RWPE2 (cell line): ENCODE measurements at regions not wholly inside any gene's neighbourhood (a gene's known extent, or its start where the extent isn't known, plus 50 kb on each side); places are given as distances from the start of the nearest gene placed in this dataset.
"Not testable (repeated sequence)": the region's sequence is repeated elsewhere in the genome, so short reads cannot be mapped to it uniquely, and the experiment has no call there.

Source experiments
- ATAC-seq: fragments of 200-7000 bp; cut with Tn5 transposase; 3 replicates; pipeline ENCODE4 v1.9.1; 2021; ENCODE audit warnings: low read depth
- DNase-seq: peaks from one replicate; pipeline ENCODE4 v3.0.0-alpha.2; 2020; ENCODE audit warnings: low spot score
- H3K27ac ChIP-seq: fragments of 450-650 bp; 2 replicates; pipeline ENCODE4 v1.5.1; 2017; ENCODE audit warnings: mild to moderate bottlenecking; ENCODE audit not compliant: poor library complexity, severe bottlenecking
- H3K27me3 ChIP-seq: fragments of 250-450 bp; sonication (Bioruptor Pico); 2 replicates; pipeline ENCODE4 v1.5.1; 2021; ENCODE audit warnings: mild to moderate bottlenecking, moderate library complexity; ENCODE audit not compliant: insufficient read depth, poor library complexity, severe bottlenecking
- H3K36me3 ChIP-seq: fragments of 250-450 bp; sonication (Bioruptor Pico); 2 replicates; pipeline ENCODE4 v1.5.1; 2020; ENCODE audit warnings: low read depth, mild to moderate bottlenecking, moderate library complexity
- H3K4me1 ChIP-seq: fragments of 250-450 bp; sonication (Bioruptor Pico); 2 replicates; pipeline ENCODE4 v1.5.1; 2021; ENCODE audit warnings: mild to moderate bottlenecking, moderate library complexity; ENCODE audit not compliant: insufficient read depth, poor library complexity, severe bottlenecking
- H3K4me3 ChIP-seq: fragments of 250-450 bp; sonication (Bioruptor Pico); 2 replicates; pipeline ENCODE4 v1.5.1; 2021; ENCODE audit warnings: mild to moderate bottlenecking, moderate library complexity; ENCODE audit not compliant: severe bottlenecking
- H3K9me3 ChIP-seq: fragments of 250-450 bp; sonication (Bioruptor Pico); 2 replicates; pipeline ENCODE4 v1.5.1; 2021; ENCODE audit warnings: mild to moderate bottlenecking, moderate library complexity; ENCODE audit not compliant: severe bottlenecking
- TF ChIP-seq, protein P1 (sequence below): fragments of 450-650 bp; IDR thresholded peaks from one replicate; pipeline ENCODE4 v1.5.1; 2017; ENCODE audit warnings: mild to moderate bottlenecking, moderate library complexity; ENCODE audit not compliant: poor library complexity, severe bottlenecking

DNA sequence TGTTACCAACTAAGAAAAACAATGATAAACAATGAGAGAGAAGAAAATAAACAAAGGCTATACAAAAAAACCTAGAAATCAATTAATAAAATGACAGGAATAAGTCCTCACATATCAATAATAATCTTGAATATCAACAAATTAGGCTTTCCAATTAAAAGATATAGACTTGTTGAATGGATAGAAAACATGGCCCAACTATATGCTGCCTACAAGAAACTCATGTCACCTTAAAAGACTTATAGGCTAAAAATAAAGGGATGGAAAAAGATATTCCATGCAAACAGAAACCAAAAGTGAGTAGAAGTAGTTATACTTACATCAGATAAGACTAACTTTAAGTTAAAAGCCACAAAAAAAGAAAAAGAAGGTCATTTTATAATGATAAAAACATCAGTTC is 183.9 kb downstream of the MYRFL start:
- Histone ChIP-seq H3K4me1 (peaks cover 8% of the 10 kb centered on the region), H3K27me3 (no peaks in the 10 kb centered on the region), H3K9me3 (peaks cover 16% of the 10 kb centered on the region), H3K4me3 (no peak overlapping the region), H3K27ac (no peak overlapping the region), H3K36me3 (no peaks in the 10 kb centered on the region)
- DNase-seq (no peak), ATAC-seq (no peak)
- TF ChIP-seq, protein P1, sequence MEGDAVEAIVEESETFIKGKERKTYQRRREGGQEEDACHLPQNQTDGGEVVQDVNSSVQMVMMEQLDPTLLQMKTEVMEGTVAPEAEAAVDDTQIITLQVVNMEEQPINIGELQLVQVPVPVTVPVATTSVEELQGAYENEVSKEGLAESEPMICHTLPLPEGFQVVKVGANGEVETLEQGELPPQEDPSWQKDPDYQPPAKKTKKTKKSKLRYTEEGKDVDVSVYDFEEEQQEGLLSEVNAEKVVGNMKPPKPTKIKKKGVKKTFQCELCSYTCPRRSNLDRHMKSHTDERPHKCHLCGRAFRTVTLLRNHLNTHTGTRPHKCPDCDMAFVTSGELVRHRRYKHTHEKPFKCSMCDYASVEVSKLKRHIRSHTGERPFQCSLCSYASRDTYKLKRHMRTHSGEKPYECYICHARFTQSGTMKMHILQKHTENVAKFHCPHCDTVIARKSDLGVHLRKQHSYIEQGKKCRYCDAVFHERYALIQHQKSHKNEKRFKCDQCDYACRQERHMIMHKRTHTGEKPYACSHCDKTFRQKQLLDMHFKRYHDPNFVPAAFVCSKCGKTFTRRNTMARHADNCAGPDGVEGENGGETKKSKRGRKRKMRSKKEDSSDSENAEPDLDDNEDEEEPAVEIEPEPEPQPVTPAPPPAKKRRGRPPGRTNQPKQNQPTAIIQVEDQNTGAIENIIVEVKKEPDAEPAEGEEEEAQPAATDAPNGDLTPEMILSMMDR = no peak

DNA sequence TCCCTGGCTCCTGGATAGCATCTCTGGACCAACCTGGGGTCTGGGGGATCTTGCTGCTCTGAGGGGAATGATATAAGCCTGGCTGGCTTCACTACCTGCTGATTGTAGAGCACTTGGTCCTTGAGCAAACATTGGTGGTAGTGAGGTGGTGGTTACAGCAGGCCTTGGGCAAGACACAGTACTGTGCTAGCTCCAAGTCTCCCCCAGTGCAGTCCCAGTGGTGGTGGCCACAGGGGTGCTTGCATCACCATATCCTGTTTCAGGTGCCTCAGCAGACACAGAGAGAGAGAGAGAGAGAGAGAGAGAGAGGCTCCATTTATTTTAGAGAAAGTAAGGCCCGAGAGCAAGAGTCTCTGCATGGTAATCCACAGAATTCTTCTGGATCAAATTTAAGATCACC is 186.3 kb downstream of the MYRFL start:
- no peaks in the 10 kb centered on the region for H3K27me3 ChIP-seq
- ATAC-seq (no peak), DNase-seq (no peak)
- peaks cover 16% of the 10 kb centered on the region for H3K9me3 ChIP-seq
- no peak overlapping the region for H3K27ac ChIP-seq
- no peaks in the 10 kb centered on the region for H3K36me3 ChIP-seq
- TF ChIP-seq, protein P1 = no peak
- H3K4me3 ChIP-seq = no peak overlapping the region
- peaks cover 8% of the 10 kb centered on the region for H3K4me1 ChIP-seq

DNA sequence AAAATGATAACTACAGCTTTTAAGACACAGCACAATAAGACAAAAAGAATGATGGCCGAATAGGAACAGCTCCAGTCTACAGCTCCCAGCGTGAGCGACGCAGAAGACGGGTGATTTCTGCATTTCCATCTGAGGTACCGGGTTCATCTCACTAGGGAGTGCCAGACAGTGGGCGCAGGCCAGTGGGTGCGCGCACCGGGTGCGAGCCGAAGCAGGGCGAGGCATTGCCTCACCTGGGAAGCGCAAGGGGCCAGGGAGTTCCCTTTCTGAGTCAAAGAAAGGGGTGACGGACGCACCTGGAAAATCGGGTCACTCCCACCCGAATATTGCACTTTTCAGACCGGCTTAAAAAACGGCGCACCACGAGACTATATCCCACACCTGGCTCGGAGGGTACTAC is 188.0 kb downstream of the MYRFL start:
- not testable (repeated sequence) for H3K9me3 ChIP-seq, H3K27me3 ChIP-seq, H3K36me3 ChIP-seq, H3K4me1 ChIP-seq, DNase-seq
- peak overlapping the region; percentile 44 for H3K27ac ChIP-seq
- ATAC-seq = 0 out of 3 replicates have a peak, but pooled peaks have one; percentile 21
- peak overlapping the region; percentile 18 for H3K4me3 ChIP-seq

DNA sequence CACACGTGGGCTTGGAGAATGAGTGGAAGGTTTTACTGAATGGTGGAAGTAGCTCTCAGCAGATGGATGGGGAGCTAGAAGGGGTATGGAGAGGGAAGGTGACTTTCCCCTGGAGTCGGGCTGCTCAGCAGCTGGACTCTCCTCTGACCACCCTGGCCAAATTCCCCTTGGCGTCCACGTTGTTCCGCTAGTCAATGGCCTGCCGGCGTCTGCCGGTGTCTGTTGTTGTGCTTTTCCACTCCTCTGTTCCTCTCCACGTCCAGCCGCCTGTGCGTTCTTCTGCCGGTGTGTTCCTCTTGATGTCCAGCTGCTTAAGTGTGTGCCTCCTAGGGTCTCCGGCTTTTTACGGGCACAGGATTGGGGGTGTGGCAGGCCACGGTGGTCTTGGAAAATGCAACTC is 203.5 kb downstream of the MYRFL start:
- TF ChIP-seq, protein P1 = no peak
- H3K27ac ChIP-seq = no peak overlapping the region
- DNase-seq (no peak), ATAC-seq (no peak)
- H3K4me1 ChIP-seq = no peaks in the 10 kb centered on the region
- H3K27me3 ChIP-seq = no peaks in the 10 kb centered on the region
- H3K9me3 ChIP-seq = no peaks in the 10 kb centered on the region
- no peaks in the 10 kb centered on the region for H3K36me3 ChIP-seq
- H3K4me3 ChIP-seq = no peak overlapping the region

DNA sequence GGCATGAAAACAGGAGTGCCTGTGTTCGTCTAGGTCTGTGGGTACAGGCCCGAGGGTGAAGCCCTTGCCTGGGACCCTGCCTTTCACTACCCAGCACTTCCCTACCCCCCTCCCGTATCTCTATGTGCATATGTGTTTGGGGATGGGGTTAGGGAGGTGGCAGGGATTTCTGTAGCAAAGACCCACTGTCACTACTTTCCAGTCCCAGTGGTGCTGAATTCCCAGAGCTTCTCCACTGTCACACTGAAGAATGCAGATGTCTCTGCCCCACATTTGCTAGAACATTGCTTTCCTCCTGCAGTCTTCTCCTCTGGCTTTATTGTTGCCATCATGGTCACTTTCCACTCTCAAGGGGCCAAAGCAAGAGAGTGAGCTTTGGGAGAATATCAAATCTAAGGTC is 203.9 kb downstream of the MYRFL start:
- H3K27me3 ChIP-seq = no peaks in the 10 kb centered on the region
- no peak for DNase-seq
- no peak for ATAC-seq
- no peak overlapping the region for H3K4me3 ChIP-seq
- TF ChIP-seq, protein P1 = no peak
- no peak overlapping the region for H3K27ac ChIP-seq
- no peaks in the 10 kb centered on the region for H3K9me3 ChIP-seq
- no peaks in the 10 kb centered on the region for H3K36me3 ChIP-seq
- H3K4me1 ChIP-seq = no peaks in the 10 kb centered on the region

DNA sequence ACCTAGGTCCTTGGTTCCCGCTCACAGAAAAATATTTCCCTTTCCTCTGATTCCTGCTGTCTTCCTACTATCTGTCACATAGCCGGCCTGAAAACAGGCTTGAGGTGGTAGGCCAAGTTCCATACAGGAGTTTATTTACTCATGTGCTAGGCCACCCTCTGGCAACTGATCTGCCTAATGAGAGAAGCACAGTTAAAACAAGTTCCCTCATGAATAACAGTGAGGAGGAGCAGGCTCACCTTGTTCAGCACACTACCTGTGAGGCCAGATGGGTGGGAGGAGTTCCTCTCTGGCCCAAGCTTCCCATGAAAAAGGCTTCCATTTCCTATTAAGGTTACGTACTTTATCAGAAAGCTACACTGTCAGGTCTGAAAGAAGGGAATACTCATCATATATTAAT is 206.0 kb downstream of the MYRFL start:
- TF ChIP-seq, protein P1 = no peak
- ATAC-seq (no peak), DNase-seq (no peak)
- no peaks in the 10 kb centered on the region for H3K36me3 ChIP-seq
- H3K27ac ChIP-seq = no peak overlapping the region
- H3K27me3 ChIP-seq = no peaks in the 10 kb centered on the region
- H3K4me1 ChIP-seq = no peaks in the 10 kb centered on the region
- peaks cover 3% of the 10 kb centered on the region for H3K9me3 ChIP-seq
- no peak overlapping the region for H3K4me3 ChIP-seq
